Esophagus squamous epithelium (tissue), 4 donors: ENCODE measurements at regions not wholly inside any gene's neighbourhood (a gene's known extent, or its start where the extent isn't known, plus 50 kb on each side); places are given as distances from the start of the nearest gene placed in this dataset.

Experiments used
- CTCF ChIP-seq, 6 experiments: fragments of 450-650 bp in 4 of 6; fragments of 200-600 bp in 2 of 6; sonication (generic) in 2 of 6; IDR thresholded peaks; one replicate each; pipeline ENCODE4 v1.5.1; 2016 to 2019; ENCODE audit warnings: antibody characterized with exemption in 6 of 6, mild to moderate bottlenecking in 4 of 6, moderate library complexity in 4 of 6
- POLR2A ChIP-seq, 4 donors: fragments of 450-650 bp; IDR thresholded peaks; one replicate each; pipeline ENCODE4 v1.6.1; 2017; ENCODE audit warnings: antibody characterized with exemption in 4 of 4, mild to moderate bottlenecking in 4 of 4, moderate library complexity in 3 of 4

- TF ChIP-seq CTCF (IDR thresholded peaks at IDR 0.05) (no peak), POLR2A (IDR thresholded peaks at IDR 0.05) (no peak)
Measured at GRCh38 chr7:153385502-153385901, 626.0 kb downstream of the ACTR3B start.
